SK-N-MC (cell line): ENCODE measurements at regions not wholly inside any gene's neighbourhood (a gene's known extent, or its start where the extent isn't known, plus 50 kb on each side); places are given as distances from the start of the nearest gene placed in this dataset.

Experiments used
- EZH2 ChIP-seq: fragments of 200-600 bp; sonication (generic); IDR thresholded peaks from one replicate; pipeline ENCODE4 v1.6.1; 2017; ENCODE audit warnings: antibody characterized with exemption
- POLR2AphosphoS5 ChIP-seq: IDR thresholded peaks from 2 replicates; pipeline ENCODE4 v1.6.1; 2012; ENCODE audit warnings: mild to moderate bottlenecking, low read depth, low read length, borderline replicate concordance

DNA sequence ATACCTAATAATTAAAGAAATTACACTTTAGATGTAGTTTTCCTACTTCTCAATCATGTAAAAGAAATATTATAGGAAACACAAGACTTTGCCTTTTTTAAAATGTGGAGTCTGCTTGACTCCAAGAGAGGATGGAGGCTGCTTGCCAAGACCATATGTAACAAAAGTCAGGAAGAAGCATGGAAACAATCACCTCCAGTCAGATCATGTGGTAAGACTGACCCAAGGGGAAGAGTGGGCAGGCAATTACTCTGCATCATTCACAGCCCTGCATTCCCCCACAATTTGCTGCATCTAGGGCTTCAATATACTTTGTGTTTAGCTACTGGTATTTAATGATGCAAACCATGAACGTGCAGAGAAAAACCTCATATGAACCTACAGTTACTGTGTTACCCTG is 78.0 kb upstream of the RXFP1 start:
- TF ChIP-seq EZH2 (no peak), POLR2AphosphoS5 (no peak)
